ENCODE measurements at regions not wholly inside any gene's neighbourhood (a gene's known extent, or its start where the extent isn't known, plus 50 kb on each side); places are given as distances from the start of the nearest gene placed in this dataset.

GRCh38 chr2:120403261-120403660 is 57.3 kb downstream of the INHBB start:
- DNase-seq (ENCODE audit: low read depth, low spot score) (no peak), FAIRE-seq (no peak), ATAC-seq (no peak)
- 41% methylated on average over 5 of the region's 5 CpGs for WGBS (ENCODE audit: insufficient coverage, insufficient replicate concordance, low lambda C conversion rate, missing lambda C conversion rate)
- H3K9me3 ChIP-seq (replicated peaks; ENCODE audit: control insufficient read depth, insufficient read depth, low read length), result no peaks in the 10 kb centered on the region
- no peaks in the 10 kb centered on the region for H3K79me2 ChIP-seq (ENCODE audit: control insufficient read depth, insufficient read depth, low read length)
- SMC1A ChIA-PET (ENCODE audit: uncharacterized antibody, unreplicated experiment), result no interaction called here
- H3K9ac ChIP-seq (ENCODE audit: control insufficient read depth, insufficient read depth, low read length), result no peak overlapping the region
- H2AFZ ChIP-seq (ENCODE audit: control insufficient read depth, low read depth, low read length), result no peak overlapping the region
- H3K27me3 ChIP-seq (replicated peaks in 1 of 2; ENCODE audit: control insufficient read depth in 2 of 2, insufficient read depth in 2 of 2, low read length in 1 of 2), result peaks cover 0 to 2% of the 10 kb centered on the region in 2 experiments; a peak in 2 of 4 replicates
- no TSS peak for BruUV-seq (replicated peaks)
- in situ Hi-C loops (cut with MboI), result no loop called here
- intact Hi-C loops (cut with micrococcal nuclease; ENCODE audit: unreplicated experiment), result no loop called here
- H3K4me3 ChIP-seq, result no peak overlapping the region
- no peak overlapping the region for H3K27ac ChIP-seq (ENCODE audit: control insufficient read depth, insufficient read depth)
- H3K4me1 ChIP-seq (ENCODE audit: control insufficient read depth, insufficient read depth, low read length), result no peaks in the 10 kb centered on the region
- H3K36me3 ChIP-seq (ENCODE audit: control insufficient read depth in 2 of 2, insufficient read depth in 2 of 2, low read length in 1 of 2), result no peaks in the 10 kb centered on the region
- RAD21 ChIA-PET (ENCODE audit: unreplicated experiment), result no interaction called here
- no peak overlapping the region for H3K4me2 ChIP-seq (ENCODE audit: control insufficient read depth, insufficient read depth)
- POLR2A ChIA-PET, result no interaction called here
- CTCF ChIA-PET, result no interaction called here
- no peaks in the 10 kb centered on the region for H4K20me1 ChIP-seq (ENCODE audit: control insufficient read depth, insufficient read depth)
- TF ChIP-seq CHD4 (IDR thresholded peaks at IDR 0.05) (no peak), TARDBP (IDR thresholded peaks at IDR 0.05; ENCODE audit: borderline replicate concordance) (no peak), SIN3A (IDR thresholded peaks at IDR 0.05; ENCODE audit: low read depth, low read length) (no peak), E2F8 (IDR thresholded peaks at IDR 0.05; ENCODE audit: low read depth, partially characterized antibody) (no peak), ATF2 (IDR thresholded peaks at IDR 0.05; ENCODE audit: low read length) (no peak), BCL3 (IDR thresholded peaks at IDR 0.05; ENCODE audit: borderline replicate concordance, insufficient read depth, low read depth, low read length, poor library complexity, severe bottlenecking) (no peak), ASH2L (IDR thresholded peaks at IDR 0.05; ENCODE audit: borderline replicate concordance, low read depth) (no peak), BACH1 (IDR thresholded peaks at IDR 0.05; ENCODE audit: borderline replicate concordance) (no peak), SKIL (IDR thresholded peaks at IDR 0.05; ENCODE audit: low read depth, poor library complexity, severe bottlenecking) (no peak), ZZZ3 (IDR thresholded peaks at IDR 0.05; ENCODE audit: control insufficient read depth, insufficient read length, low read depth) (no peak), EGR1 (IDR thresholded peaks at IDR 0.05; ENCODE audit: borderline replicate concordance in 1 of 2, low read depth in 2 of 2, low read length in 2 of 2) (no peak), ELK1 (IDR thresholded peaks at IDR 0.05; ENCODE audit: low read depth, low read length) (no peak), JUND (IDR thresholded peaks at IDR 0.05; ENCODE audit: low read depth, low read length) (no peak), FOXM1 (IDR thresholded peaks at IDR 0.05; ENCODE audit: low read depth, low read length) (no peak)

Measured in GM12878 (cell line).